Stimulated activated CD8-positive, alpha-beta memory T cell treated with anti-CD3 and anti-CD28 coated beads, Interleukin-15, amount 100 ng/mL, for 48 hours (primary cell): ENCODE measurements at regions not wholly inside any gene's neighbourhood (a gene's known extent, or its start where the extent isn't known, plus 50 kb on each side); places are given as distances from the start of the nearest gene placed in this dataset.

ENCODE experiments used
- DNase-seq, 2 donors: peaks; one replicate each; pipeline ENCODE4 v3.0.0-alpha.2; 2020; ENCODE audit warnings: low read depth in 2 of 2

DNA sequence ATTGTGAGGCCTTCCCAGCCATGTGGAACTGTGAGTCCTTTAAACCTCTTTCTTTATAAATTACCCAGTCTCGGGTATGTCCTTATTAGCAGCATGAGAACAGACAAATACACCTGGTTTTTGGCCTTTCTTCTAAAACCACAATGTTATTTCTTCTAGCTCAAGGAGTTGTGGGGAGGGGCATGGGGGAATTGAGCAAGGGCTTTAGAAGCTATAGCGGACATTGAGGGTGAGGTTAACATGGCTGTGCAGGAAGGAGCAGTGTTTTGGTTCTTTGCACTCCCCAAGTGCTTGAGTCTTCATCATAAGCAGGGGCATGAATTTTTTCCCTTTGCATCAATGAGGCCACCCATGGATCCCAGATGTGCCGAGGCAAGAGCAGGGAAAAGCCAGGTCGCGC is 86.8 kb downstream of the SPRING1 start:
- no peak for DNase-seq

DNA sequence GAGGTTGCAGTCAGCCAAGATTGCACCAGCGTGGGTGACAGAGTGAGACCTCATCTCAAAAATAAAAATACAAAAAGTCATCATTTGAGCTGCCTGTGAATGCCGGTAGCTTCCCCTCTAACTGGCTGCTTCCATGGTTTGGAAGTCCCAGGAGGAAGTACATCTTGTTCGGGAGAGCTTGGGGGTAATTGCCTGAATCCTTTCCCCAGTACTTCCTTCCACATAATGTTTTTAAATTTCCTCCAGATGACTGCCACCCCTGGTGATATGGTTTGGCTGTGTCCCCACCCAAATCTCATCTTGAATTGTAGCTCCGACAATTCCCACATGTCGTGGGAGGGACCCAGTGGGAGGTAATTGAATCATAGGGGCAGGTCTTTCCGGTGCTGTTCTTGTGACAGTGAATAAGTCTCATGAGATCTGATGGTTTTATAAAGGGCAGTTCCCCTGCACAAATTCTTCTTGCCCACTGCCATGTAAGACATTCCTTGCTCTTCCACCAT is 87.2 kb downstream of the SPRING1 start:
- DNase-seq, result no peak

DNA sequence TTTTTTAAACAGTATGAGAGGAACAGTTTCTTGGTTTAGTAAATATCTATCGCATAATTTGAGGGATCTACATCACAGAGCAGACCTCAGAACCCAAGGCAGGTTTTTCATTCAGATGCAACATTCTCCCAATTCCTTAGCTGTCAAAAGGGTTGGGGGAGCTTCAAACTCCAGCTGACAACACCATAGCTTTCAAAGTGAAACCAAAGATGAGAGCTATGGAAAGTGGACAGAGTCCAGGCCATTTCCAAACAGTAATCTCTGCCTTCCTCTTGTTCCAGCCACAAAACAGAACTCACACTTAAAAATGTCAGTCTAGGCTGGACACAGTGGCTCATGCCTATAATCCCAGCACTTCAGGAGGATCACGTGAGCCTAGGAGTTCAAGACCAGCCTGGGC is 87.8 kb downstream of the SPRING1 start:
- no peak for DNase-seq

GRCh38 chr12:116647813-116648212 is 88.6 kb downstream of the MAP1LC3B2 start:
- DNase-seq, result no peak

DNA sequence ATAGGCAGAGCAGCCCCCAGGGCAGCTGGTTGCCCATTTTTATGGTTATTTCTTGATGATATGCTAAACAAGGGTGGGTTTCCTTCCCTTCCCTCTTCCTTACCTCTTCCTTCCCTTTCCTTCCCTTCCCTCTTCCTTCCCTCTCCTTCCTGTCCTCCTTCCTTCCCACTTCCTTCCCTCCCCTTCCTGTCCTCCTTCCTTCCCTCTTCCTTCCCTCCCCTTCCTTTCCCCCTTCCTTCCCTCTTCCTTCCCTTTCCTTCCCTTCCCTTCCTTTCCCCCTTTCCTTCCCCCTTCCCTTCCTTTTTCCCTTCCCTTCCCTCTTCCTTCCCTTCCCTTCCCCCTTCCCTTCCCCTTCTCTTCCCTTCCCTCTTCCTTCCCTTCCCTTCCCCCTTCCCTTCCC is 87.7 kb downstream of the MAP1LC3B2 start:
- no peak for DNase-seq

DNA sequence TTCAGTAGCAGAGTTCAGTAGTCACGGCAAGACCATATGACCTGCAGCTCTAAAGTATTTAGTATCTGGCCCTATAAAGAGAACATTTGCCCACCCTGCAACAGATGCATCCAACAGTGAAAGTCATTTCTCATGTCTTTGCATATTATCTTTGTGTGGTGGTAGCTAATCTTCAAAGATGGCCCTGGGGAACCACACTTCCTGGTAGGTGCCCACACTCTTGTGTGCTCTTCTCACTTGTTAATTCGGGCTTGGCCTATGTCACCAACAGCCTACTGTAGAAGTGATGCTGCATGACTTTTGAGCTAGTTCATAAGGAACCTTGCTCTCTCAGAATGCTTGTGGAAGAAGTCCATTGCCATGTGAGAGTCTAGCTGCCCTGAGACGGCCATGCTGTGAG is 85.6 kb downstream of the MAP1LC3B2 start:
- no peak for DNase-seq

- no peak for DNase-seq
Observed at GRCh38 chr12:116642683-116643082, 83.5 kb downstream of the MAP1LC3B2 start.

- no peak for DNase-seq
Observed at GRCh38 chr12:116642106-116642505, 82.9 kb downstream of the MAP1LC3B2 start.

DNA sequence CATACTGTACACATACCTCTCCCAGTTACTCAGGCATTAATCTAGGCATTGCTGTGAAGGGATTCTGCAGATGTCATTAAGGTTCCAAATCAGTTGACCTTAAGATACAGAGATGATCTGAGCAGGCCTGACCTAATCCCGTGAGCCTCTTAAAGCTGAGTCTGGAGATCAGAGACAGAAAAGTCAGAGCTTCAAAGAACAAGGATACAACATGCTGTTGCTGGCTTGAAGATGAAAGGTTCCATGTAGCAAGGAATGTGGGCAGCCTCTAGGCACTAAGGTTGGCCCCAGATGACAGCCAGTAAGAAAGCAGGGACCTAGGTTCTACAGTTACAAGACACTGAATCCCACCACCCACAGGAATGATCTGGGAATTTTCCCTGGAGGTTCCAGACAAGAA is 81.1 kb downstream of the MAP1LC3B2 start:
- no peak for DNase-seq

GRCh38 chr12:116639765-116640164 is 80.6 kb downstream of the MAP1LC3B2 start:
- DNase-seq, result no peak

GRCh38 chr12:116638376-116638775 is 79.2 kb downstream of the MAP1LC3B2 start:
- no peak for DNase-seq

- DNase-seq, result no peak
Observed at GRCh38 chr12:116637589-116638150, 78.5 kb downstream of the MAP1LC3B2 start.

DNA sequence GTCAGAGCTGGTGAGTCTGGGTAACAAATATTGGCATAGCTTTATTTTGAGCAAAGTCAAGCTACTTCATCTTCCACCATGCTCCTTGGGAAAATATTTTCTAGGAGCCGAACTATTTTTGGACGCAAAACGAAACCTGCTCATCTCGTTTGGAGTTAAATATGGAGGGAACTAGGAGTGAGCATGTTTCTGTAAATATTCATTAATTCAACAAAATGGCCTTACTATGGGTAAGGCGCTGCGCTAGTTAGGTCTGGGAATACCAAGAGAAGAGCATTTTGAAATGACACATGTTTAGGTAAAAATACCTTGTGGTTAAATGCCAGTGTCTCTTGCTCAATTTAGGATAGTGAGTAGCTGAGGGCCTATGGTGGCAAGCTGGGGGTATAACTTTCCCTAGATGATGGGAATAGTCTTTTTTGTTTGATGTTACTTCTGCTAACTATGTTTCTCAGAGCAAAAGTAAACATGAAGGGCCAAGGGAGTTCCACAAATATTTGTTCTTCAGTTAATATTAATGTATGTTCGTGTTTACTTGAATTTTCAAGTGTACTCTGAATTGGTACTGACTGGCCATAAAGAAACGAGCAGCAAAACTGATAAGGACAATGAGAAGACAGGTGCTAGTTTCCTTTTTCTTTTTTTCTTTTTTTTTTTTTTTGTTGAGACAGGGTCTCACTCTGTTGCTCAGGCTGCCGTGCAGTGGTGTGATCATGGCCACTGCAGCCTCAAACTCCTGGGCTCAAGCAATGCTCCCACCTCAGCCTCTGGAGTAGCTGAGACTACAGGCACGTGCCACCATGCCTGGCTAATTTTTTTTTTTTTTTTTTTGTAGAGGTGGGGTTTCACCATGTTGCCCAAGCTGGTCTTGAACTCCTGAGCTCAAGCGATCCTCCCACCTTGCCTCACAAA is 77.7 kb downstream of the MAP1LC3B2 start:
- DNase-seq, result no peak

- no peak for DNase-seq
Observed at GRCh38 chr12:116635487-116635886, 76.3 kb downstream of the MAP1LC3B2 start.

GRCh38 chr12:116633476-116633875 is 74.3 kb downstream of the MAP1LC3B2 start:
- DNase-seq, result no peak

GRCh38 chr12:116631619-116632018 is 72.4 kb downstream of the MAP1LC3B2 start:
- no peak for DNase-seq

DNA sequence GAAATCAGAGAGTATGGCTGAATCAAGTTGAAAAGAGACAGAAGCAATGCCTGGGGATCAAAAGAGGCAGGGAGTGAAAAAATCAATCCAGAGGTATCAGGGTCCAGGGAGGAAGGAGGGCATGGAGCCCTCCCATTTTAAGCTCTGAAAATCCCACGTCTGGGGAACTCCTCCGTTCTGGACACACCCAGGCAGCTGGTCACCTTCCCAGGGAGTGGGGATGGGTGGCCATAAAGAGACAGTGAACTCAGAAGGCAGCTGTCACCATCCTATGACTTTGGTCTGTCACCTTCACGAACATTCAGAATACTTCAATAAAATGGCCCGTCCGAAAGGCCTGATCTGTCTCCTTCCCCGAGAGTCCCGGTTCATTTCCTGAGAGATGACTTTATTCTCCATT is 71.6 kb downstream of the MAP1LC3B2 start:
- DNase-seq, result no peak

GRCh38 chr12:116629480-116629879 is 70.3 kb downstream of the MAP1LC3B2 start:
- DNase-seq, result no peak

DNA sequence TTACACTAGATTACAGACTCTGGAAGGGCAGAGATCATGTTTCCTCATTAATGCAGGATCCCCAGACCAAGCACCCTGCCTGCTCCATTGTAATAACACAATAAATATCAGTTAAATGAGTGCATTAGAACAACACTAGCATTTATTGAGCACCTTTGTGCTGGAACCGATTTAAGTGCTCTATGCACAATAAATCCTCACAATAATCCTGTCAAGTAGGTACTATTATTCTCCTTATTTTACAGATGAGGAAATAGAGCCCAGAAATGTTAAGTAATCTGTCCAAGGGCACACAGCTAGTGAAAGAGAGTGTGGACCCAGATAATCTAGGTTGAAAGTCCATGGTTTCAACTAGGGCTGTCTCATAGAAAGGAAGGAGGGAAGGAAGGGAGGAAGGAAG is 69.8 kb downstream of the MAP1LC3B2 start:
- no peak for DNase-seq

DNA sequence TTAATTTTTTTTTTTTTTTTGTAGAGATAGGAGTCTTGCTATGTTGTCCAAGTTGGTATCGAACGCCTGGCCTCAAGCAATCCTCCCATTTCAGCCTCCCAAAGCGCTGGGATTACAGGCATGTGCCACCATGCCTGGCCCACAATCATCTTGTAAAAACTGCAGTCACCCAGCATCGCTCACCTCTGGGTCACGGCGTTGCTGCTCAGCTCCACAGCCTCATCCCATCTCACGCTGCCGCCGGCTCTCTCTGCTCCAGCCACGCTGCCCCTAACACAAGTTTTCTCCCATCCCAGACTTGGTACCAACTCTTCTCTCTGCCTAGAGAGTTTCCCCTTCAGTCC is 69.2 kb downstream of the MAP1LC3B2 start:
- no peak for DNase-seq
